Right atrium auricular region (tissue), 2 donors: ENCODE measurements at regions not wholly inside any gene's neighbourhood (a gene's known extent, or its start where the extent isn't known, plus 50 kb on each side); places are given as distances from the start of the nearest gene placed in this dataset.

Experiments
- DNase-seq: peaks from one replicate; pipeline ENCODE4 v3.0.0-alpha.2; 2019; ENCODE audit warnings: low spot score
- H3K27ac ChIP-seq, 2 donors: fragments of 200-600 bp; sonication (generic); 1 replicate in 1 of 2; 2 replicates in 1 of 2; pipeline ENCODE4 v1.5.1; 2016 to 2019
- H3K27me3 ChIP-seq, 2 donors: fragments of 200-600 bp; sonication (generic); one replicate each; pipeline versions ENCODE4 v1.5.1 to v1.6.0; 2017 to 2019
- H3K36me3 ChIP-seq: fragments of 200-600 bp; sonication (generic); one replicate; pipeline ENCODE4 v1.5.1; 2016
- H3K4me1 ChIP-seq, 2 donors: fragments of 200-600 bp; sonication (generic); one replicate each; pipeline versions ENCODE4 v1.5.1 to v1.6.0; 2017 to 2019
- H3K4me3 ChIP-seq, 2 donors: fragments of 200-600 bp; sonication (generic); 1 replicate in 1 of 2; 2 replicates in 1 of 2; pipeline ENCODE4 v1.5.1; 2017 to 2019; ENCODE audit warnings: mild to moderate bottlenecking in 1 of 2, moderate library complexity in 1 of 2
- H3K9me3 ChIP-seq, 2 donors: fragments of 200-600 bp; sonication (generic); one replicate each; pipeline ENCODE4 v1.5.1; 2019
- CTCF ChIP-seq, 2 donors: fragments of 200-600 bp; sonication (generic); IDR thresholded peaks; one replicate each; pipeline ENCODE4 v1.5.1; 2019; ENCODE audit warnings: antibody characterized with exemption in 2 of 2

DNA sequence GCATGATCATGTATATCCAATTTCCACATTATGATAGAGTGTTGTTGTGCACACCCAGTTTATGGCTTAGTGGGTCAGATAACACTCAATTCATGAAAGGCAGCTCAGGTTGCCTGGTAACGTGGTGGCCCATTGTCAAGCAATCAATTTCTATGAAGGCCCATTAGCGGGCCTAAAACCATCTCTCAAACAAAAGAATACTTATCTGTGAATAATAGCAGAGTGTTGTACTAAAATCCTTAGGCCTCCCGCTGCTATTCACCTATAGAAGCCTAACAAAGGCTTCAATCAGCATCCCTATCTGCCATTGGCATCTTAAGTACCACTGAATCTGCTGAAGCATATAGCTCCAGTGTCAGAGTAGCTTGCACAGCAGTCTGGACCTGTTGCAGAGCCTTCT, 849.6 kb upstream of the POU3F4 start:
- TF ChIP-seq CTCF (IDR thresholded peaks at IDR 0.05) = no peak

GRCh38 chrX:82666355-82666754, 841.7 kb upstream of the POU3F4 start:
- H3K4me3 ChIP-seq = no peak overlapping the region
- no peak for TF ChIP-seq CTCF (IDR thresholded peaks at IDR 0.05)
- no peak for DNase-seq
- no peaks in the 10 kb centered on the region for H3K27me3 ChIP-seq
- H3K9me3 ChIP-seq = no peaks in the 10 kb centered on the region
- H3K4me1 ChIP-seq = no peaks in the 10 kb centered on the region
- H3K27ac ChIP-seq = no peak overlapping the region
- H3K36me3 ChIP-seq = no peaks in the 10 kb centered on the region

More for the DNA sequence above, 849.6 kb upstream of the POU3F4 start:
- H3K27ac ChIP-seq = no peak overlapping the region
- H3K9me3 ChIP-seq = no peaks in the 10 kb centered on the region
- H3K4me1 ChIP-seq = no peaks in the 10 kb centered on the region
- H3K4me3 ChIP-seq = no peak overlapping the region
- DNase-seq = no peak
- no peaks in the 10 kb centered on the region for H3K36me3 ChIP-seq
- no peaks in the 10 kb centered on the region for H3K27me3 ChIP-seq

GRCh38 chrX:82675104-82675503, 833.0 kb upstream of the POU3F4 start:
- no peaks in the 10 kb centered on the region for H3K27me3 ChIP-seq
- no peak overlapping the region for H3K4me3 ChIP-seq
- no peaks in the 10 kb centered on the region for H3K4me1 ChIP-seq
- H3K27ac ChIP-seq = no peak overlapping the region
- no peak for TF ChIP-seq CTCF (IDR thresholded peaks at IDR 0.05)
- no peaks in the 10 kb centered on the region for H3K9me3 ChIP-seq
- no peaks in the 10 kb centered on the region for H3K36me3 ChIP-seq
- no peak for DNase-seq

DNA sequence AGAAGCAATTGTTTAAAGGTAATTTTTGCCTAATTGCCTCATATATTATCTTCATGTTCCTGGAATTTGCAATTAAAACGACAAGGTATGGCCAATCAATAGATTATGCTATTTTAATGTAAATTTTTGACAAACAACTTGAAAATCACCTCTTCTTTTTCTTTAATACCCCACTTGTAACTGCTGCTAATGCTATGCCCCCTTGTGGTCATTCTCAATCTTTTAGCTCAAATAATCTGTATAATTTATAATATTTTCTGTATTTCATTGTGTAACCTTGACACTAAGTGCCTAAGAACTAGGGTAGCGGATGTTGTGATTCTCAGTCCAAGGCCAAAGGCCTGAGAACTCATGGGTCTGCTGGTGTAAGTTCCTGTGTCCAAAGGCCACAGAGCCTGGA, 831.7 kb upstream of the POU3F4 start:
- no peak overlapping the region for H3K4me3 ChIP-seq

DNA sequence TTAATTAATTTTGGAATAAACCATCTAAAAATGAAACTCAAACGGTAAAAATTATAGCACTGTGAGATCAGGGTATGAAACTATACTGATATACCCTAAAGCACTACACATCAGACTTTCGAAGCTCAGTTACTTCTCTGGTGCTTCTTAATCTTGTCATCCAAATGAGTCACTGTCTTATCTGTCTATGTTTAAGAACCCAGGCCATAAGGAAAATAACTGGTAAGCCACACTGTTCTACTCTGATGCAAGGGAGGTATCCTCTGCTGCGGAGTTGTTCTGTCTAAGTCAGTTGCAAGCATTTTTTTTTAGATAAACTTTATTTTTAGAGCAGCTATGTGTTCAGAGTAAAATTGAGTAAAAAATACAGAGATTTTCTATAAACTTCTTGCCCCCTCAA, 830.8 kb upstream of the POU3F4 start:
- no peaks in the 10 kb centered on the region for H3K9me3 ChIP-seq
- DNase-seq = no peak
- no peaks in the 10 kb centered on the region for H3K4me1 ChIP-seq
- no peak overlapping the region for H3K4me3 ChIP-seq
- H3K27ac ChIP-seq = no peak overlapping the region
- no peaks in the 10 kb centered on the region for H3K36me3 ChIP-seq
- no peaks in the 10 kb centered on the region for H3K27me3 ChIP-seq
- no peak for TF ChIP-seq CTCF (IDR thresholded peaks at IDR 0.05)

More for the DNA sequence above, 831.7 kb upstream of the POU3F4 start:
- Histone ChIP-seq H3K9me3 (no peaks in the 10 kb centered on the region), H3K36me3 (no peaks in the 10 kb centered on the region), H3K27me3 (no peaks in the 10 kb centered on the region), H3K4me1 (no peaks in the 10 kb centered on the region), H3K27ac (no peak overlapping the region)
- no peak for DNase-seq
- peak in 1 of 2 donors; percentile 35 for TF ChIP-seq CTCF (IDR thresholded peaks at IDR 0.05)

GRCh38 chrX:82692991-82693390, 815.1 kb upstream of the POU3F4 start:
- H3K4me3 ChIP-seq = no peak overlapping the region
- no peaks in the 10 kb centered on the region for H3K4me1 ChIP-seq
- TF ChIP-seq CTCF (IDR thresholded peaks at IDR 0.05) = no peak
- DNase-seq = no peak
- no peak overlapping the region for H3K27ac ChIP-seq
- H3K36me3 ChIP-seq = no peaks in the 10 kb centered on the region
- no peaks in the 10 kb centered on the region for H3K27me3 ChIP-seq
- H3K9me3 ChIP-seq = no peaks in the 10 kb centered on the region
